ENCODE measurements at regions not wholly inside any gene's neighbourhood (a gene's known extent, or its start where the extent isn't known, plus 50 kb on each side); places are given as distances from the start of the nearest gene placed in this dataset.

DNA sequence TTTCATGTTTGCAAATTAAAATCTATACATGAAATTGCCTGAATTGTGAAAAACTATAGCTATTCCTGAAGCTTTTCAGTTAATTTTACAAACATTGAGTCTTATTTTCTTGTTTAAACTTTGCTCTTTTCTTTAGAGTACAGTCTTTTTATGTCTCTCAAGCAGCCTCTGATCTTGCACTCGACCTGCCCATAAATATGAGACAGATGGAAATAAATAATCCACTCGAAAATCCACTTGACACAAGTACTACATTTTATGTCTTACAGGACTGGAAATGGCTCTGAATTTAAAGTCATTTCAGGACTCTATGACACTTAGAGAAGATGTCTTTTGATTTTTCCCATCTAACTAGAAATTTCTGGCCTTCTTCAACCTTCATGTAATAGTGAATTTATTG lies 283.8 kb downstream of the USP25 start:
- no peak for TF ChIP-seq POLR2A (IDR thresholded peaks at IDR 0.05)
- TF ChIP-seq, protein P1, sequence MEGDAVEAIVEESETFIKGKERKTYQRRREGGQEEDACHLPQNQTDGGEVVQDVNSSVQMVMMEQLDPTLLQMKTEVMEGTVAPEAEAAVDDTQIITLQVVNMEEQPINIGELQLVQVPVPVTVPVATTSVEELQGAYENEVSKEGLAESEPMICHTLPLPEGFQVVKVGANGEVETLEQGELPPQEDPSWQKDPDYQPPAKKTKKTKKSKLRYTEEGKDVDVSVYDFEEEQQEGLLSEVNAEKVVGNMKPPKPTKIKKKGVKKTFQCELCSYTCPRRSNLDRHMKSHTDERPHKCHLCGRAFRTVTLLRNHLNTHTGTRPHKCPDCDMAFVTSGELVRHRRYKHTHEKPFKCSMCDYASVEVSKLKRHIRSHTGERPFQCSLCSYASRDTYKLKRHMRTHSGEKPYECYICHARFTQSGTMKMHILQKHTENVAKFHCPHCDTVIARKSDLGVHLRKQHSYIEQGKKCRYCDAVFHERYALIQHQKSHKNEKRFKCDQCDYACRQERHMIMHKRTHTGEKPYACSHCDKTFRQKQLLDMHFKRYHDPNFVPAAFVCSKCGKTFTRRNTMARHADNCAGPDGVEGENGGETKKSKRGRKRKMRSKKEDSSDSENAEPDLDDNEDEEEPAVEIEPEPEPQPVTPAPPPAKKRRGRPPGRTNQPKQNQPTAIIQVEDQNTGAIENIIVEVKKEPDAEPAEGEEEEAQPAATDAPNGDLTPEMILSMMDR (IDR thresholded peaks at IDR 0.05), result no peak
